Osteocyte (in vitro differentiated cells): ENCODE measurements at regions not wholly inside any gene's neighbourhood (a gene's known extent, or its start where the extent isn't known, plus 50 kb on each side); places are given as distances from the start of the nearest gene placed in this dataset.

Source experiments
- DNase-seq: peaks from one replicate; pipeline ENCODE4 v3.0.0; 2021; ENCODE audit warnings: mixed read lengths; ENCODE audit not compliant: unreplicated experiment; ENCODE audit errors: extremely low spot score
- H3K27ac Mint-ChIP-seq: one replicate; pipeline ENCODE4 v1.8.0; 2021; ENCODE audit warnings: mild to moderate bottlenecking, mixed read lengths; ENCODE audit not compliant: unreplicated experiment
- H3K27me3 Mint-ChIP-seq: one replicate; pipeline ENCODE4 v1.8.0; 2021; ENCODE audit warnings: mixed read lengths; ENCODE audit not compliant: unreplicated experiment
- H3K36me3 Mint-ChIP-seq: one replicate; pipeline ENCODE4 v1.8.0; 2021; ENCODE audit warnings: mixed read lengths; ENCODE audit not compliant: unreplicated experiment
- H3K4me1 Mint-ChIP-seq: one replicate; pipeline ENCODE4 v1.8.0; 2021; ENCODE audit warnings: mixed read lengths; ENCODE audit not compliant: unreplicated experiment
- H3K4me3 Mint-ChIP-seq: one replicate; pipeline ENCODE4 v1.8.0; 2021; ENCODE audit warnings: mild to moderate bottlenecking, moderate library complexity, mixed read lengths; ENCODE audit not compliant: unreplicated experiment
- H3K9me3 Mint-ChIP-seq: one replicate; pipeline ENCODE4 v1.8.0; 2021; ENCODE audit warnings: mixed read lengths; ENCODE audit not compliant: unreplicated experiment
- CTCF ChIP-seq: fragments of 200-600 bp; sonication (generic); IDR thresholded peaks from 2 replicates; pipeline ENCODE4 v1.5.0; 2021; ENCODE audit warnings: antibody characterized with exemption, mild to moderate bottlenecking, moderate library complexity

- peaks cover 3% of the 10 kb centered on the region for H3K9me3 Mint-ChIP-seq
- H3K4me1 Mint-ChIP-seq, result peaks cover 6% of the 10 kb centered on the region
- no peak overlapping the region for H3K27ac Mint-ChIP-seq
- no peak for DNase-seq
- H3K4me3 Mint-ChIP-seq, result no peak overlapping the region
- no peaks in the 10 kb centered on the region for H3K36me3 Mint-ChIP-seq
- H3K27me3 Mint-ChIP-seq, result no peaks in the 10 kb centered on the region
- TF ChIP-seq CTCF, result no peak
Observed at GRCh38 chr15:93152951-93153350, 63.9 kb upstream of the RGMA start.

GRCh38 chr15:93152360-93152759 lies 63.3 kb upstream of the RGMA start:
- no peak for TF ChIP-seq CTCF
- Mint-ChIP-seq H3K9me3 (peaks cover 3% of the 10 kb centered on the region), H3K36me3 (no peaks in the 10 kb centered on the region), H3K27ac (no peak overlapping the region), H3K4me3 (no peak overlapping the region), H3K4me1 (peaks cover 6% of the 10 kb centered on the region), H3K27me3 (no peaks in the 10 kb centered on the region)
- no peak for DNase-seq

GRCh38 chr15:93150910-93151881 lies 62.2 kb upstream of the RGMA start:
- H3K4me3 Mint-ChIP-seq, result no peak overlapping the region
- no peaks in the 10 kb centered on the region for H3K27me3 Mint-ChIP-seq
- peaks cover 3% of the 10 kb centered on the region for H3K9me3 Mint-ChIP-seq
- DNase-seq, result no peak
- TF ChIP-seq CTCF, result no peak
- no peaks in the 10 kb centered on the region for H3K36me3 Mint-ChIP-seq
- H3K27ac Mint-ChIP-seq, result no peak overlapping the region
- H3K4me1 Mint-ChIP-seq, result peaks cover 6% of the 10 kb centered on the region

GRCh38 chr15:93146601-93147000 lies 57.6 kb upstream of the RGMA start:
- no peaks in the 10 kb centered on the region for H3K4me1 Mint-ChIP-seq
- DNase-seq, result no peak
- H3K36me3 Mint-ChIP-seq, result no peaks in the 10 kb centered on the region
- H3K27ac Mint-ChIP-seq, result no peak overlapping the region
- TF ChIP-seq CTCF, result no peak
- peaks cover 3% of the 10 kb centered on the region for H3K9me3 Mint-ChIP-seq
- H3K27me3 Mint-ChIP-seq, result no peaks in the 10 kb centered on the region
- H3K4me3 Mint-ChIP-seq, result no peak overlapping the region

GRCh38 chr15:93146196-93146595 lies 57.2 kb upstream of the RGMA start:
- H3K27me3 Mint-ChIP-seq, result no peaks in the 10 kb centered on the region
- H3K4me1 Mint-ChIP-seq, result no peaks in the 10 kb centered on the region
- no peak for DNase-seq
- H3K9me3 Mint-ChIP-seq, result peaks cover 3% of the 10 kb centered on the region
- no peak for TF ChIP-seq CTCF
- H3K36me3 Mint-ChIP-seq, result no peaks in the 10 kb centered on the region
- H3K27ac Mint-ChIP-seq, result no peak overlapping the region
- H3K4me3 Mint-ChIP-seq, result no peak overlapping the region
